K562 (cell line): ENCODE measurements at regions not wholly inside any gene's neighbourhood (a gene's known extent, or its start where the extent isn't known, plus 50 kb on each side); places are given as distances from the start of the nearest gene placed in this dataset.

Experiments used
- ATAC-seq: fragments of 200-7000 bp; cut with Tn5 transposase; 3 replicates; pipeline ENCODE4 v1.9.1; 2020; ENCODE audit warnings: moderate library complexity
- BruUV-seq: library from RNA; stranded (reverse); fragments of 400-500 nt; replicated peaks from 2 replicates; lab custom pipeline; 2021; lab: Mats Ljungman, UMichigan
- CTCF ChIA-PET: fragments of 300-600 bp; formaldehyde crosslinking; extraction: SDS; loops from one replicate; lab custom pipeline; 2021; ENCODE audit warnings: low intra/inter-chr PET ratio; lab: Yijun Ruan, JAX
- POLR2A ChIA-PET: fragments of 300-600, 350-650 bp; sonication (Branson Sonifier 250); formaldehyde crosslinking; extraction: SDS; loops from one replicate; lab custom pipeline; 2021; ENCODE audit warnings: antibody characterized with exemption, inconsistent platforms; lab: Yijun Ruan, JAX
- DNase-seq, 4 experiments: peaks; one replicate each; pipeline versions ENCODE4 v3.0.0 to v3.0.0-alpha.2; 2011 to 2018; ENCODE audit warnings: low spot score in 3 of 4, mixed read lengths in 3 of 4; ENCODE audit errors: extremely low read depth in 1 of 4
- FAIRE-seq: peaks from 2 replicates; lab custom pipeline; 2011; peaks lifted over from hg19 to GRCh38; lab: Jason Lieb, UNC
- H2AFZ ChIP-seq: 2 replicates; pipeline ENCODE4 v1.6.0; 2011; ENCODE audit warnings: low read depth, low read length, control low read depth, inconsistent platforms
- H3K27ac ChIP-seq: fragments of 200-600 bp; 3 replicates; pipeline ENCODE4 v1.8.0; 2011; ENCODE audit warnings: low read depth, mild to moderate bottlenecking, control low read depth, inconsistent platforms, low read length, moderate library complexity, mixed read lengths; ENCODE audit errors: extremely low read depth
- H3K27me3 ChIP-seq, 2 experiments: fragments of 300-600 bp in 1 of 2; 2 replicates in 1 of 2; 3 replicates in 1 of 2; pipeline versions ENCODE4 v1.6.0 to v1.8.0; 2011; ENCODE audit warnings: inconsistent platforms in 2 of 2, low read length in 2 of 2, mild to moderate bottlenecking in 1 of 2, mixed read lengths in 1 of 2, moderate library complexity in 1 of 2; ENCODE audit not compliant: control insufficient read depth in 2 of 2, insufficient read depth in 2 of 2
- H3K36me3 ChIP-seq: fragments of 300-600 bp; 3 replicates; pipeline ENCODE4 v1.8.0; 2011; ENCODE audit warnings: mild to moderate bottlenecking, low read length, inconsistent platforms; ENCODE audit not compliant: control insufficient read depth, insufficient read depth
- H3K4me1 ChIP-seq, 2 experiments: fragments of 200-600 bp in 1 of 2; replicated peaks in 1 of 2; 2 replicates in 1 of 2; 3 replicates in 1 of 2; pipeline versions ENCODE4 v1.5.1 to v1.8.0; 2011; ENCODE audit warnings: inconsistent platforms in 2 of 2, low read length in 2 of 2, mild to moderate bottlenecking in 1 of 2, mixed read lengths in 1 of 2, moderate library complexity in 1 of 2; ENCODE audit not compliant: control insufficient read depth in 2 of 2, insufficient read depth in 2 of 2
- H3K4me2 ChIP-seq: 2 replicates; pipeline ENCODE4 v1.6.1; 2011; ENCODE audit warnings: low read length, control low read depth, inconsistent platforms, mixed read lengths; ENCODE audit not compliant: insufficient read depth
- H3K4me3 ChIP-seq: fragments of 200-600 bp; sonication (generic), shearing (Covaris generic); 2 replicates; pipeline ENCODE4 v1.5.1; 2016; ENCODE audit warnings: control low read depth, inconsistent platforms
- H3K79me2 ChIP-seq: fragments of 200-600 bp; 3 replicates; pipeline ENCODE4 v1.8.0; 2011; ENCODE audit warnings: low read length, inconsistent platforms; ENCODE audit not compliant: control insufficient read depth, insufficient read depth
- H3K9ac ChIP-seq, 2 experiments: 2 replicates each; pipeline versions ENCODE4 v1.6.0 to v1.6.1; 2011; ENCODE audit warnings: low read depth in 2 of 2, low read length in 2 of 2, control low read depth in 1 of 2, inconsistent platforms in 1 of 2, mild to moderate bottlenecking in 1 of 2, mixed read lengths in 1 of 2; ENCODE audit not compliant: insufficient read depth in 1 of 2
- H3K9me1 ChIP-seq: one replicate; pipeline ENCODE4 v1.6.0; 2011; ENCODE audit warnings: inconsistent platforms, mild to moderate bottlenecking, low read length, moderate library complexity; ENCODE audit not compliant: control insufficient read depth, insufficient read depth
- H3K9me3 ChIP-seq: replicated peaks from 2 replicates; pipeline ENCODE4 v1.5.1; 2011; ENCODE audit warnings: low read depth, low read length, inconsistent platforms; ENCODE audit not compliant: control insufficient read depth, insufficient read depth
- H4K20me1 ChIP-seq: replicated peaks from 2 replicates; pipeline ENCODE4 v1.6.1; 2011; ENCODE audit warnings: low read length, inconsistent platforms, mixed read lengths; ENCODE audit not compliant: control insufficient read depth, insufficient read depth
- NFXL1 ChIP-seq: fragments of 450-650 bp; formaldehyde crosslinking; IDR thresholded peaks from 2 replicates; pipeline ENCODE4 v1.4.0; 2021; ENCODE audit warnings: mild to moderate bottlenecking
- U2AF2 ChIP-seq: fragments of 200-400 bp; formaldehyde crosslinking; optimal IDR thresholded peaks from 2 replicates; pipeline ENCODE3; 2017; ENCODE audit warnings: low read depth, mild to moderate bottlenecking, low read length
- ZBTB7A ChIP-seq: IDR thresholded peaks from 2 replicates; pipeline ENCODE4 v1.6.1; 2011; ENCODE audit warnings: low read depth, mild to moderate bottlenecking, low read length, moderate library complexity, borderline replicate concordance; ENCODE audit not compliant: control insufficient read depth
- WGBS: fragments of 100-300 bp; shearing (Covaris generic); methylation state at CpG from one replicate; pipeline ENCODE4 v1.1.6; 2016; ENCODE audit warnings: low coverage, mixed read lengths; ENCODE audit not compliant: insufficient coverage; ENCODE audit errors: missing lambda C conversion rate; 5-methylcytosine and 5-hydroxymethylcytosine counted together
- in situ Hi-C: fragments of 300-500 bp; cut with MboI; formaldehyde crosslinking; loops from 4 replicates; pipeline ENCODE4 v1.15.0; 2018; ENCODE audit warnings: inconsistent platforms, mixed read lengths
- intact Hi-C: fragments of 100-400 bp; cut with micrococcal nuclease; formaldehyde crosslinking; loops from 2 replicates; pipeline ENCODE4 v1.14.2; 2022
- TF ChIP-seq, protein P1 (sequence below): sonication (generic); formaldehyde crosslinking; IDR thresholded peaks from 2 replicates; pipeline ENCODE4 v1.8.1; 2023; ENCODE audit warnings: mild to moderate bottlenecking, missing genetic modification reagents
- TF ChIP-seq, protein P2 (sequence below): IDR thresholded peaks from 2 replicates; pipeline ENCODE4 v1.6.1; 2011; ENCODE audit warnings: borderline replicate concordance, low read depth, mild to moderate bottlenecking, moderate library complexity, low read length; ENCODE audit not compliant: insufficient read depth, poor library complexity, severe bottlenecking
- TF ChIP-seq, protein P3 (sequence below): sonication (generic); formaldehyde crosslinking; IDR thresholded peaks from 2 replicates; pipeline ENCODE4 v1.8.0; 2022; ENCODE audit warnings: mild to moderate bottlenecking, missing genetic modification reagents
- TF ChIP-seq, protein P4 (sequence below), 3 experiments: IDR thresholded peaks in 2 of 3; conservative IDR thresholded peaks in 1 of 3; 2 replicates each; pipeline ENCODE4 v1.5.1; 2011 to 2012; ENCODE audit warnings: low read length in 3 of 3, mild to moderate bottlenecking in 3 of 3, control low read depth in 2 of 3, improper control_type of control experiment in 1 of 3, inconsistent platforms in 1 of 3, low read depth in 1 of 3, mixed read lengths in 1 of 3, moderate library complexity in 1 of 3; ENCODE audit not compliant: insufficient read depth in 2 of 3

DNA sequence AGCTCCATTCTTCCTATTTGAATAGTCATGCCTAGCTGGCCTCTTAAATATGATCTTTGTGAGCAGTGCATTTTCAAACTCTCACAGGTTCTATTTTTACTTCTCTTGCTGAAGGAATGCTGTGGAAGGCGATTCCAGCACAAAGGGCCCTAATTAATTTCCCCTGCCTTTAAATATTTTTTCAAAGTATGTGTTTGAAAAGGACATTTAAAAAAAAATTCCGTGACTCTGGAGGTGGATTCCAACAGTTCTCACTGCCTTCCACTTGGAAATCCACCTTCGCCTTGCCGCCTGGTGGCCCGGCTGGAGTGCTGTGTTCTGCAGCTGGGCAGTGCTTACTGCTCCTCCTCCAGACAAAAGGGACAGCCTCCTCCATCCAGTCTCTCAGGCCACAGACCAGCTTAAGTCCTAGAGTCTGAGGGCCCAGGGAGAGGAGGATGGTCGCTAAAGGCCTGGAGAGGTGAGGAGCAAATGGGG, 61.5 kb upstream of the CORO2B start:
- no peak overlapping the region for H3K27ac ChIP-seq
- 7% methylated on average over 6 of the region's 6 CpGs for WGBS
- H3K4me1 ChIP-seq, result no peaks in the 10 kb centered on the region
- H3K4me2 ChIP-seq, result no peak overlapping the region
- ChIA-PET POLR2A (interaction anchor here (0.8 kb wide), 1 partner anchor 8 kb away, joined by 6 read pairs; no protein-coding TSS in a partner anchor), CTCF (no interaction called here)
- no peaks in the 10 kb centered on the region for H3K9me1 ChIP-seq
- TF ChIP-seq, protein P1, sequence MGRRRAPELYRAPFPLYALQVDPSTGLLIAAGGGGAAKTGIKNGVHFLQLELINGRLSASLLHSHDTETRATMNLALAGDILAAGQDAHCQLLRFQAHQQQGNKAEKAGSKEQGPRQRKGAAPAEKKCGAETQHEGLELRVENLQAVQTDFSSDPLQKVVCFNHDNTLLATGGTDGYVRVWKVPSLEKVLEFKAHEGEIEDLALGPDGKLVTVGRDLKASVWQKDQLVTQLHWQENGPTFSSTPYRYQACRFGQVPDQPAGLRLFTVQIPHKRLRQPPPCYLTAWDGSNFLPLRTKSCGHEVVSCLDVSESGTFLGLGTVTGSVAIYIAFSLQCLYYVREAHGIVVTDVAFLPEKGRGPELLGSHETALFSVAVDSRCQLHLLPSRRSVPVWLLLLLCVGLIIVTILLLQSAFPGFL, result no peak
- TF ChIP-seq, protein P2, sequence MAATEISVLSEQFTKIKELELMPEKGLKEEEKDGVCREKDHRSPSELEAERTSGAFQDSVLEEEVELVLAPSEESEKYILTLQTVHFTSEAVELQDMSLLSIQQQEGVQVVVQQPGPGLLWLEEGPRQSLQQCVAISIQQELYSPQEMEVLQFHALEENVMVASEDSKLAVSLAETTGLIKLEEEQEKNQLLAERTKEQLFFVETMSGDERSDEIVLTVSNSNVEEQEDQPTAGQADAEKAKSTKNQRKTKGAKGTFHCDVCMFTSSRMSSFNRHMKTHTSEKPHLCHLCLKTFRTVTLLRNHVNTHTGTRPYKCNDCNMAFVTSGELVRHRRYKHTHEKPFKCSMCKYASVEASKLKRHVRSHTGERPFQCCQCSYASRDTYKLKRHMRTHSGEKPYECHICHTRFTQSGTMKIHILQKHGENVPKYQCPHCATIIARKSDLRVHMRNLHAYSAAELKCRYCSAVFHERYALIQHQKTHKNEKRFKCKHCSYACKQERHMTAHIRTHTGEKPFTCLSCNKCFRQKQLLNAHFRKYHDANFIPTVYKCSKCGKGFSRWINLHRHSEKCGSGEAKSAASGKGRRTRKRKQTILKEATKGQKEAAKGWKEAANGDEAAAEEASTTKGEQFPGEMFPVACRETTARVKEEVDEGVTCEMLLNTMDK, result no peak
- TF ChIP-seq, protein P3, sequence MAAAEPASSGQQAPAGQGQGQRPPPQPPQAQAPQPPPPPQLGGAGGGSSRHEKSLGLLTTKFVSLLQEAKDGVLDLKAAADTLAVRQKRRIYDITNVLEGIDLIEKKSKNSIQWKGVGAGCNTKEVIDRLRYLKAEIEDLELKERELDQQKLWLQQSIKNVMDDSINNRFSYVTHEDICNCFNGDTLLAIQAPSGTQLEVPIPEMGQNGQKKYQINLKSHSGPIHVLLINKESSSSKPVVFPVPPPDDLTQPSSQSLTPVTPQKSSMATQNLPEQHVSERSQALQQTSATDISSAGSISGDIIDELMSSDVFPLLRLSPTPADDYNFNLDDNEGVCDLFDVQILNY (CRISPR knock-in tag), result no peak
- TF ChIP-seq NFXL1 (CRISPR knock-in tag), result no peak
- TF ChIP-seq U2AF2, result no peak
- TF ChIP-seq, protein P4, sequence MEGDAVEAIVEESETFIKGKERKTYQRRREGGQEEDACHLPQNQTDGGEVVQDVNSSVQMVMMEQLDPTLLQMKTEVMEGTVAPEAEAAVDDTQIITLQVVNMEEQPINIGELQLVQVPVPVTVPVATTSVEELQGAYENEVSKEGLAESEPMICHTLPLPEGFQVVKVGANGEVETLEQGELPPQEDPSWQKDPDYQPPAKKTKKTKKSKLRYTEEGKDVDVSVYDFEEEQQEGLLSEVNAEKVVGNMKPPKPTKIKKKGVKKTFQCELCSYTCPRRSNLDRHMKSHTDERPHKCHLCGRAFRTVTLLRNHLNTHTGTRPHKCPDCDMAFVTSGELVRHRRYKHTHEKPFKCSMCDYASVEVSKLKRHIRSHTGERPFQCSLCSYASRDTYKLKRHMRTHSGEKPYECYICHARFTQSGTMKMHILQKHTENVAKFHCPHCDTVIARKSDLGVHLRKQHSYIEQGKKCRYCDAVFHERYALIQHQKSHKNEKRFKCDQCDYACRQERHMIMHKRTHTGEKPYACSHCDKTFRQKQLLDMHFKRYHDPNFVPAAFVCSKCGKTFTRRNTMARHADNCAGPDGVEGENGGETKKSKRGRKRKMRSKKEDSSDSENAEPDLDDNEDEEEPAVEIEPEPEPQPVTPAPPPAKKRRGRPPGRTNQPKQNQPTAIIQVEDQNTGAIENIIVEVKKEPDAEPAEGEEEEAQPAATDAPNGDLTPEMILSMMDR (IDR thresholded peaks at IDR 0.05 in 2 of 3, conservative IDR thresholded peaks at IDR 0.05 in 1 of 3; ENCODE audit: insufficient read depth in 2 of 3, low read depth in 1 of 3, low read length in 3 of 3), result 0 out of 6 replicates have a peak, but pooled peaks of 1 of the 3 experiments have one; percentile 14
- TF ChIP-seq ZBTB7A, result no peak
- no peak overlapping the region for H3K9ac ChIP-seq
- no peak for FAIRE-seq
- no peak for ATAC-seq
- peaks cover 3 to 8% of the 10 kb centered on the region in 2 experiments; a peak in 3 of 5 replicates for H3K27me3 ChIP-seq
- no peaks in the 10 kb centered on the region for H3K9me3 ChIP-seq
- in situ Hi-C loops (no loop called here), intact Hi-C loops (no loop called here)
- H3K36me3 ChIP-seq, result no peaks in the 10 kb centered on the region
- H4K20me1 ChIP-seq, result no peaks in the 10 kb centered on the region
- no peak overlapping the region for H3K4me3 ChIP-seq
- no peaks in the 10 kb centered on the region for H3K79me2 ChIP-seq
- BruUV-seq, result no TSS peak
- H2AFZ ChIP-seq, result no peak overlapping the region
- DNase-seq, result no peak
